Stimulated activated CD4-positive, alpha-beta T cell treated with anti-CD3 and anti-CD28 coated beads, Interleukin-2, amount 100 ng/mL, for 24 hours (primary cell): ENCODE measurements at regions not wholly inside any gene's neighbourhood (a gene's known extent, or its start where the extent isn't known, plus 50 kb on each side); places are given as distances from the start of the nearest gene placed in this dataset.
A peak's percentile ranks its signal among the peaks of the same experiment; 100 is the strongest.

Experiments
- DNase-seq, 2 donors: peaks; one replicate each; pipeline ENCODE4 v3.0.0-alpha.2; 2020

DNA sequence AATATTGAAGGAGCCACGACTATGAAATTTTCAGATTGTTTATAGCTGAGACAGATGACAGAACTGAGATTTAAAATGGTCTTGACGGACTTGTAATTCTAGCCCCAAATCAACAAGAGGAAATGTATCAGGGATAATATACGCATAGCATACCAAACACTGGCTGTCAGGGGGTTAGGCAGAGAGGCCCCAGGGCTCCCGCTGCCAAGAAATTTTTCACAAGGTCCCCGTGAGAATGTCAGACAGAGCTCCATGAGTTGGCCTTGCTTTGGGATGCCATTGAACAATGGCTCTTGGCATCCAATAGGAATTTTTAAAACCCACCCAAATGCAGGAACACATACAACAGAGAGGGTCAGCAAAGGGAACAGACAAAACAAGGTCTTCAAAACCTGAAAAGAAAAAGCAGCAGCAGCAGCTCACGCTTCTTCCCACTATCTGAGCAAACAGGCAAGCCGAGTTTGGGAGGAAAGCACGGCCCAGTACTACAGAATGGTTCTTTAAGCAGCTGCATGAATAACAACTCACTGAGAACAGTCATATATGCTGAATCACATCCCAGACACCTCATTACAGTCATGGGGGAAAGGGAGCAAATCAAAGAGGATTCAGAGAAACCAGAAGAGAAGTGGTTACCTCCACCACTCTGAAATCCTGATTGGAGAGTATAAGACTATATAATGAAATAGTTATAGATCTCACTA, 445.6 kb downstream of the RND3 start:
- no peak for DNase-seq

DNA sequence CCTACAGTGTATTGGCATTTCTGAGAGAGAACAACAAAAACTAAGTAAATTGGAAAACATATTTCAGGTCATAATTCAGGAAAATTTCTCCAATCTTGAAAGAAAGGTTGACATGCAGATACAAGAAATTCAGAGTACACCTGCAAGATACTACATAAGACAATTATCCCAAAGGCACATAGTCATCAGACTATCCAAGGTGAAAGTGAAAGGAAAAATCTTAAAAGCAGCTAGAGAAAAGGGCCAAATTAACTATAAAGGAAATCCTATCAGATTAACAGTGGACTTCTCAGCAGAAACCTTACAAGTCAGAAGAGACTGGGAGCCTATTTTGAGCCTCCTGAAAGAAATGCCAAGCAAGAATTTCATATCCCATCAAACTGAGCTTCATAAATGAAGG, 449.0 kb upstream of the MMADHC start:
- no peak for DNase-seq

DNA sequence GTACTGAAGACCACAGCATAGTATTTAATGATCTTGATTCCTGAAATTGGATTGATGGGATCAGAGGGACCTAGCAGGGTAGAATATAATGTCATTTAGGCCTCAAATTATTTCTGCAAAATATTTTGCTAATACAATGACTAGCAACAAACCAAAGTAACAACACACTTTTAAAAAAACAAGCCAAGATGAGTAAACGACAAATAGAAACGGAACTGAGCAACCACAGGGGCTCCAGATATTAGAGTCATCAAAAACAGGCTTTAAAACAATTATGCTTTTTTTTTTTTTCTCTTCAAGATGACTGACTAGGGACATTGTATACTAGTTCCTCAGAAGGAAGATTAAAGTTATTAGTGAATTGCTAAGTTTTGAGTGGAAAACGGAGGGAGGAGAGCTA, 447.1 kb upstream of the MMADHC start:
- no peak for DNase-seq

DNA sequence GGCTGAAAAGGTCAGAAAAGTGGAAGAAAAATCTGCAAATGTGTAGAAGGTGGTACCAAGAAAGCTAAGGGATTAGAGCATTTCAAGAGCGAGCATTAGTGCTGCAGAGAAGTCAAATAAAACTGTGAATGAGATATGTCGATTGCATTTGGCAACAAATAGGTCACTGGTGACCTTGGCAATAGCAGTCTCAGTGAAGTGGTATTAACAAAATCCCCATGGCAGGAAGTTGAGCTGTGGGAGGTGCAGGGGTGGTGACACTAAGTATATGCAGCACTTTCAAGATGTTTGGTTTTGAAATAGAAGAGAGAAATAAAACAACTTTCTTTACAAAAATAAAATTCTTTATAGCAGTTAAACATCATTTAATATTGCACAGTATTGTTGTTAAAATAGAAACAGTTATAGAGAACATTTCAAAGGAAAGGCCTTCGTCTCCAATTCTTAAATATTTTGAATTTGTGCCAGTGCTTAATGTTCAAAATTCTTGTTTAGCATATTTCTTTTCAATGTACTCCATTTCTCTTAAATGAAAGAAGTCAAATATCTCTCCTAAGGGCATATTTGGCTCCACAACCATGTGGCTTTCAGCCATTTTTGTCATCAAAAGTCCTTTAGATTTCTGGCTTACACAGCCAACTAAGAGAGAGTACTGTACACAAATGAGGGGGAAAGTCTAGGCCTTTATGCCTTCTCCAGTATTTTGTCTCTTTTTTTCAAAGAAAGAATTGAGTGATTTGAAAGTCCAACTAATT, 443.0 kb upstream of the MMADHC start:
- no peak for DNase-seq

DNA sequence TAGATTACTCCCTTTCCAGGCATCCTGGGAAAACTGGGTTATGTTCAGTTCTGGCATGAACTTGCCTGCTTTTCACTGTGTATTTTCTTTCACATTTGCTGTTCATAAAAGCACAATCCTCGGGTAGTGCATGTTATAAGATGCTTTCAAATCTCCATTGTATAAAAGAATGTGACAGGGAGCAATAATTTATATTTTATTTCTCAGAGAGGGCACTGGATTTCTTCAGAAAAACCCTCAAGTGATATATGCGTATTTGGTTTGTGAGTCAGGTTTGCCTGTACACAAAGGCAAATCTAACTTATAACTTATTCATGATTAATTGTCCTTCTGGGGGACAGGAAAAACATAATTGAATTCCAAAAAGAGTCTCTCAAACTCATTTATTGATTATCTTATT, 440.7 kb upstream of the MMADHC start:
- DNase-seq, result no peak

DNA sequence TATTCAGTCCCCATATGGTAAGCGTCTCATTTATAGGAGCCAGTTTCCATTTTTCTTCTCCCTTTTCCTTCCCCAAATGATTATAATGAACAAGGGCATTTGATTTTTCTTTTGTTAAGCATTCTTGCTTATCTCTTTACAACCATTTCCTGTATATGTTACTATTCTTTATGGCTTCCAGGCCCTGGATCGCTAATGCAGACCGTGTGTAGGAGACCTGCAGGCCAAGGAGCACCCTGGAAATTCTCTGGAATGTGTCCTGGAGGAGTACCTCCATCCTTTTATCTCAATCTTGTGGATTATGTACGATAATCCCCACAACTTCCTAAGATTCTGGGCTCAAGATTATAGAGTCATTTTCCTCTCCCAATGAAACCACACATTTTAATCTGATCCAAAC, 439.6 kb upstream of the MMADHC start:
- no peak for DNase-seq

DNA sequence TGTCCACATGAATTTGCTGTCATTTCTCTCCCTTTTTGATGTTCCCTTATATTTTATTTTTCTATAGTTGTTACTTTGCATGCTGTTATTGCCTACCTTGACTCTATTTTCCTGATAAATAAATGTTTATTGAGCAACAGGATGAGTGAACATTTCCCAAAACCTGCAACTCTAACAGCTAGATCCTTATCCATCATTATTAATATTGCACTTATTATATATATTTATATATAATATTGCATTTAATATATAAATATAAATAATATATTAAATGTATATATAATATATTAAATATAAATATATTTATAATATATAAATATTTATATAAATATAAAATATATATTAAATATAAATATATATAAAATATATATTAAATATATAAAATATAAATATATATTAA, 436.1 kb upstream of the MMADHC start:
- DNase-seq, result no peak

DNA sequence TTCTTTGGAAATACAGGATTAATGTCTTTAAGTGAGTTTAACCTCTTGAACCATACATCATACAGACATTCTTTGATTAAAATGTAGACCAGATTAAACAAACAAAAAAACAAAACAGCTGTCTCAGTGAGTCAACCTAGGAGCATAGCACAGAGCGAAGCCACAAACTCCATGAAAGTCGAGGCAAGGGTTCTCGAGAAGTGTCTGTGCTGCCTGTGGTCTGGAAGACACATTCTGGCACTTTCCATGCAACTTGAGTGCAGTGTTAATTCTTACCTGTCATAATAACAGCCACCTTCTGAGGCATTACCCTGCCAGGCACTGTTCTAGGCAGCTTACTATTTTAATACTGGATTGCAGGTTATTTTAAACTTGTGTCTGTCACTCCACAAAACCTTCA, 435.5 kb upstream of the MMADHC start:
- peak in 1 of 2 donors; percentile 0 for DNase-seq

DNA sequence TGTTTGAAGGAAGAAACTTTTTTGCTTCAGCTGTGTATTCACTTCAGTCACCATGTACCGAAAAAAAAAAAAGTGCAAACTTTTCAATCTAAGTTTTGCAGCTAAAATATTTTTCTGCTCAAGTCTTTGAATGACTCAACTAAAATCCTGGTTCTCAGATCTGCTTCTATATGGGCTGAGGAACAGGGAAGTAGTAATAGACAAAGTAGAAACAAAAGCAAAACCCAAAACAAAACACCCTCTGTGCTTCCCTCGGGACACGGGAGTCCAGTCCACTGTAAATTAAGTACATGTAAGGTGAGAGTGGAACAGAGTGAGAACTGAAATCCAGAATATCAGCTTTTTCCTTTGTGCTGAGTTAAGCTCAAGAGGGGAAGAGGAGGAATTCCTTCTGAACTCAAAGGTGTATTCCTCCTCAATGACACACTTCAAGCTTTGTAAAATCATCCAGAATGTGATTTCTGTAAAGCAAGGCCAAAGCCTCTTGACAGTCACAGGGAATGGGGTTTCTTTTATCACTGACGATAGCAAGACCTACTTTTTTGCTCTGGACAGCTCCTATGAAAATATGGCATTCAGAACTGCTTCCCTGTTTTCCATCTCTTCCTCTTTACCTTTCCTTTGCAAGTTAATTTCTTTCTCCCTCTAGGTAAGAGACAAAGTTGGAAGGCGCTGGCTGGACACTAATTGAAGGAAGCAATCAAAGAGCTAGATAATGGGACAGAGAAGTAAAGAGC, 433.5 kb upstream of the MMADHC start:
- no peak for DNase-seq

DNA sequence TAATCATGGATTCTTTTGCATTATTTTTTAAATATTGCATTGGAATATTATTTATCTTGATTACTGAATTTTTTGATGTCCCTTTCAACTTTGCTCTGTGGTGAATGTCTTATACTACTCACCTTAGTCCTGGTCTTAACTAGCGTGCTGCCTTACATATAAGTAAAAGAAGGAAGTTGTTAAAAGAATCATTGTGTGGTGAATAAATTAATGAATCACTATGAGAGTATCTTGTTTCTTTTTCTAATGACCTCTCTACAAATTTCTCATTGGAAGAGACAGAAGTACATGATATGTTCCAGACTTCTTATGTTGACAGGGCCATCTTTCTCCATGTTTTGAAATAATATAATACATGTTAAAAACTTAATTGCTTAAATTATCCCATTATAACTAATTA, 432.6 kb upstream of the MMADHC start:
- no peak for DNase-seq

DNA sequence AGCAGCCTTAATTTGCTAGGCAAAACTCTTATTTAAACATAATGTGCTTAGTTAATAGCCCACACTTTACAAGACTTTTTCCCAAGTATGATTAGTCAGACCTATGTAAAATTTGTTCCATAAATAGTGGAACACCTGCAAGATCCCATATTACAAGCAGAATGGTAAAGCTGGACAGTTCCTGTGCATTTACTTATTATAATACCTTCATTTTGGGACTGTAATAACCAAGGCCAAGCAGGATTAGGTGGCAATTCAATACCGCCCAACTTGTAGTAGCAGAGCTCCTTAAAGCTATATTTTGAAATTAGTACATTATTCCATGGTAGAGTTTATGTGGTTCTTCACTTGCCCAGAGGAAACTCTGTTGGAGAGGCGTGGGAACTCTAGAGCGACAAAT, 431.5 kb upstream of the MMADHC start:
- DNase-seq, result no peak

DNA sequence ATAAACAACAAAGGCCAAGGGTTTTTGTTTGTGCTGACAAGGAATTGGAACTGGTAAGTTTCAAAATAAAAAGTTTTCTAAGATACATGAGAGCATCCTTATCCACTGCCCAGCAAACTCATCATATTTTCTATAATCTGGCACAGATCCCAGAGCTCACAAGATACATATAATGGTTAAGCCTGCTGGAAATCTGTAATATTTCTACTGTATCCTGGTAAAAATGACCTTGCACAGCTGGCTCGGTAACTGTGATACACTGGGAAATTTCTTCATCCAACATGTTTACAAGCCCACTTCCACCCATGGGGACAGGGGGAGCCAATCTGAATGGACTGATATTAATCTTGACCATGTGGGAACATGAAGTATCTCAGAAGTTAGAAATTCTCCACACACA, 425.4 kb upstream of the MMADHC start:
- no peak for DNase-seq

DNA sequence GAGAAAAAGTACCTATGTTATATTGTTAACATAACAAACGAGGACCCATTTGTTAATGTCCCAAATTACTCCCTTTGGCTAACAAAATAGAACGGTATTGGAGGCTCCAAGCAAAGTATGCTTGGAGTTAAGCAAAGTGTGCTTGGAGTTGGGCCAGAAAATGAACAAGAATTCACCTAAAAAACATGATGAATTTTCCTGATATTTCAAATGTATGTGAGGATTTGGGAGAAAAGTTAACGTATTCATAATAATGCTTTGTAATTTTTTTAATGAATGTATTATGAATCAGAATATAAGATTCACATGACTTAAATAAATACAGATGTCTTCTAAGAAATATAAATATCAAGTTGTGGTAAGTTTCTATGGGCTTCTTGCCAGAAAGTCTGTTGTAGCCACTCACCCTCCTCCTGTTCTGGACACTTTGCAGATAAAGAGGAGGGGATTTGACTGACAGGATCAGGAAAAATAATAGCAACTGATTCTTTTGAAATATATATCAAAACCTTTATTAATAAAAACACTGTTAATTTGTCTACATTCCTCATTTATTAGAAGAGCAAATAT, 423.7 kb upstream of the MMADHC start:
- DNase-seq, result no peak

DNA sequence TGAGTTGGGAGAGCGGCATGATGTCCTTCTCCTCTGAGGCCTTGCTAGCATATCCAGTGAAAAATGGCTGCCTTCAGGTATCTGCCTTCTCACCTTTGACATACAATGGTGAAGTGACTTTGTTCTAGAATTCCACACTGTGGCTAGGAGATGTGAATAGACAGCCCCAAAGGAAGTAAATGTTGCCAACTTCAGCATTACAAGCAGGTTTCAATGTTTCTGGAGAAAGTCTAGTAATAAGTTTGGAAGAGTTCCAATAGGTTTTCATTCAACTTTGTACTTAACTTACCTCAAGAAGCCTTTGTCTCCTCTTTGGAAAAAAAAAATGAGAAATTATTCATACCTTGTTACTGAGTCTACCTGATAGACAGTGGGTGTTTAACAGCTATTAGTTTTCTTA, 421.3 kb upstream of the MMADHC start:
- DNase-seq, result no peak

DNA sequence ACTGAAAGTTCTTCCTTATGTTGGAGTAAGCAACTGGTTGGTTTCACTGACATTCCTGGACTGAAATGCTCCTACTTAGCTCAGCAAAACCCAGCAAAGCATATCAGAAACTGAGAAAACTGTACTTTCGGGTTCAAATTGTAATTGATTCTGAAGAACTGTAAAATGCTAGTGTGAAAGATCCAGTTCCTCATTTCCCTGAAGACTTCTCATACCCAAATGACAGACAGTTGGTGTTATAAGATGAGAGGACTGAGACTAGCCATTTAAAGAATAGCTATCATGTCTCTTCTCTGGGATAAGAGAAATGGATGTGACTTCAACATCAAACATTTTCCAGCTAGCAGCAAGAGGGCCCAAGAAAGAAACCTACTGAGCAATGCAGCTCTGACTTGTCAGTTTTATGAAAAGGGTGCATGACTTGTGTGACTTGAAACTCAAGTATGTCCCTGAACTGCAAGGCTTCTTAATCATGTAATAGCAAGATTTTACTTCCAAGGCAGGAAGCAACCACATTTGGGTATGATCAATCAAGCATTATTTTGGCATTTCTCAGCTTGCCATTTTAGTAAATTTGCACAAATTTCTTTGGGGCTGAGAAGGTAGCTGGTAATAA, 420.3 kb upstream of the MMADHC start:
- no peak for DNase-seq

DNA sequence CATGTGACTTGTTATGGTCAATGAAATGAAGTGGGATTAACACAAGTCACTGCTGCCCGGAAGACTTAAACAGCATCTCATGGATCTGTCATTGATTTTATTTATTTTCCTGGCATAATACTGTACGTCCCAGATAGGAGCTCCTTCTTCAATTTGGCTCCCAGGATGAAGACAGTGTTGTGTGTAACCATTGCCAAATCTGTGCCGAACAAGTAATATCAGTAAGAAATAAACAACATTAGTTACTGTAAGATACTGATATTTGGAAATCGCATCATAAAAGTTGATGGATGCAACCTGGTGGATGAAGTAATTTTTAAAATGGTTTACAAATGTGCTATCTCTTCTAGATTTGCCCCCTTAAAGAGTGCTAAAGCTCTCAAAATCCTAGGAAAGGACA, 419.0 kb upstream of the MMADHC start:
- DNase-seq, result no peak

DNA sequence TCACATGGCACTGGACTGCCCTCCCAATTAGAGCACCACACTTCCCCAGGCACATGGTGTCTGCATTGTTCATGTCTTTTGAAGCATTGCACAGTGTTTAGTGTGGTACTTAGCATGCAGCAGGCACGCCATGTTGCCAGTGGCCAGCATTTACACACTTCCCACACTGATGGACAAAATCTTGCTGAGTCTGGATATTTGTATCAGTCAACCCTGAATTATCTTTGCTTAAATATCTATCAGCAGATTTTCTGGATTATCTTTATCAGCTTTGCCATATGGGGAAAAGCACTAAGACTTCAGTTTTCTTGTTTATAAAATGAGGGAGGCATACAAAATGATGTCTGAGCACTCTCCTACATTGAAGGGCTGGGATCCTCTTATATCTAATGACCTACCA, 416.0 kb upstream of the MMADHC start:
- DNase-seq, result no peak

DNA sequence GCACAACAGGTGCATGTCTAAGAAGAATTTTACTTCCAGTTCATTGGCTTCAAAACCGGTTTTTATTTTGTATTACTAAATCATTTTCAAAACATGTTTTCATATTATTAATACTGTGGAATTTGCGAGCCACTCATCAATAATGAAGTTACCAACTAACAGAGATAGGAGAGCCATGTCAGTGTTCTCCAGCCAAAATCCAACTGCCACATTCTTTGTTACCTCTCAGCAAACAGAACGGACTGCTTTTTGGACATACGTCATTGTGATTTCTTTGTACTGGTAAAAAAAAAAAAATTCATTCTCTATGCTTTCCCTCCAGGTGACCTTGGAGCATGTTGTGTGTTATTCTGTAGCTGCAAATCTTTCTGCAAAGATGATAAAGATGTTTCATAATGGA, 414.2 kb upstream of the MMADHC start:
- DNase-seq, result no peak

DNA sequence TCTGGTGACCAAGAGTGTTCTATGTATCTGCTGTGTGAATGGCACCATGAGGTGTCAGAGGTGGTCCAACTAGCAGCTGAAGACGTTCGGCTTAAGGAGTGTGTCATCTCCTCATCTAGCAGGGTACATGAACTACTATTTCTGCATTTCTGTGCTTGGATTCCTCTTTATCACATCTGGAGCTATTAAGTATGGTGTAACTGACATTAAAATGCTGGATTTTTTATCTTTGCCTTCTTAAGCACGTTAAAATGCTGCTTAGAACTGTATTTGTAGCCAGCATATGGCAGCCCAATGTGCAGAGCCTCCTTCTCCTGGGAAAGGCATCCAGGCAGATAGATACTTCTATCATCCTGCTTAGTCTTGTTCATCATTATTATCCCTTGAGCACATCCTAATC, 409.3 kb upstream of the MMADHC start:
- no peak for DNase-seq

DNA sequence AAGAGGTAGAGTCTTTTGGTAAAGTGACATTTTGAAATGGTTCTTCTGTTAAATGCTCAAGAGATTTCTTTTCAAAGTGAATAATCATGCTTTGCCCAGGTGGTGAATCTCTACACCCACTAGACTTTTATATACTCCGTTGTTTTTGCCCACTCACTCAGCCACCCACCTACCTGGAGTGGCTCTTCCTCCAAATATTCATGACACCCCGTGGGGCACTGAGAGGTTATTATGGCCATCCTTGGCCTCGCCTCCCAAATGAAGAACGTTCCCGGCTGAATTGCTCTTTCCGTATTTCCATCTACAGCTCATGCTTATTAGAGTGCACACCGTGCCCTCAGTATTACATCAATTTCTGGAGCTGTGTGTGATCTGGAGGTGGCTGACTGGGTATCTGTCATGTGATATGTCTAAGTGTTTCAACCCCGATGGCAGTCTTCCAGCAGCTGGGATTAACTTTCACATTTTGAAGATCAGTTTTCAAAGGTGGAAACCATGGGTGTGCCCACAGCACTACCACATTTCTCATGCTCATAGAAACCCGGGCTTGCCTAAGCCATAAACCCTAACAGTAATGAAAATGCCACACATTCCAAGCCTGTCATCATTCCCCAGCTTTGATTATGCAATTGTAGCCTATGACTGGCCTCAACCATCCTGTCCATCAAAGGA, 406.6 kb upstream of the MMADHC start:
- no peak for DNase-seq

DNA sequence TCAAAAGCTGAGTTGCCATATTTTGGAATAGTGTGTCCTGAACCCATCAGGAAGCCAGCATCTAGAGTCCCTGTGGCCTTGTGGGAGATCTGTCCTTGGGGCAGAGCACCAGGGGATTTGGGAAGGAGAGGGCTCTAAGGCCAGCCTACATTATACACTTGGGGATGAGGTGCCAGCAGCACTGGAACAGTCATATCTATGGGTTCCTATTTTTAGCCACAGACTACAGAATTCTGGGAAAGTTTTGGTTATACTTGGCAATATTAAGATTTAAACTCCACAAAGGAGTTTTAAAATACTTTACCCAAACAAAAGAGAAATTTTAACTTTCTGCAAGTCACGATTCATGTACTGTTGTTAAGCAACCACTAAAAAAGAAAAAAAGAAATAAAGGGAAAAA, 405.7 kb upstream of the MMADHC start:
- no peak for DNase-seq

DNA sequence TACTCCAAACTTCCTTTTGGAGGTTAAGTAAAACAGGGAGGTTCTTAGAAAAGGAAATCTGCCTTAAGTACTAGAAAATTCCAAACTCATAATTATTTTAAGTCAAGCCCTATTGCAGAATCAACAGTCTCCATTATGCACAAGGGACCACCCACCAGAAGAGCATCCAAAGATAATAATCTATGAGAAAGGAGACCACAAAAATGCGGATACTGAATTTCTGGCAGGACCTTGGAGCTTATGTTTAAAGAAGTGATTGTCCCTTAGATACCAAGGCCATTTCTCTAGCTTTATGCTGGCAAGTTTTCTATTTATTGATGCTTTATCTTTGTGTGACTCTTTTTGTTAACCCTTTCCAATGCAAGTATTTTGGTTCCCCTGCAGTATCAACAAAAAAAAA, 404.0 kb upstream of the MMADHC start:
- DNase-seq, result no peak

DNA sequence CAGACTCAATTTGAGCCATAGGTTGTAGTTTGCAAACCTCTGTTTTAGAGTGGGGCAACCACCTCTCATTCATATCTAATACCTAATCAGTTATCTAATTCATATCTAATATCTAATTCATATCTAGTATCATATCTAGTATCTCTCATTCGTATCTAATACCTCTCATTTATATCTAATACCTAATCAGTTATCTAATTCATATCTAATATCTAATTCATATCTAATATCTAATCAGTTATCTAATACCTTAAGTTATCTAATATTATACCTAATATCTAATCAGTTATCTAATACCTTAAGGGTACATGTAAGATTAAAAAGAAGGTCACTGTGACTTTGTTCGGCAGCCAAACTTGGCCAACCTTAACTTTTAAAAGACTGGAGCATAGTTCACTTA, 403.4 kb upstream of the MMADHC start:
- no peak for DNase-seq
